SHP77 (cell line): ENCODE measurements at regions not wholly inside any gene's neighbourhood (a gene's known extent, or its start where the extent isn't known, plus 50 kb on each side); places are given as distances from the start of the nearest gene placed in this dataset.
"Not testable (repeated sequence)": the region's sequence is repeated elsewhere in the genome, so short reads cannot be mapped to it uniquely, and the experiment has no call there.

ENCODE experiments used
- DNase-seq, 2 experiments: peaks; one replicate each; lab custom pipeline; 2025; lab: John Stamatoyannopoulos, UW

DNA sequence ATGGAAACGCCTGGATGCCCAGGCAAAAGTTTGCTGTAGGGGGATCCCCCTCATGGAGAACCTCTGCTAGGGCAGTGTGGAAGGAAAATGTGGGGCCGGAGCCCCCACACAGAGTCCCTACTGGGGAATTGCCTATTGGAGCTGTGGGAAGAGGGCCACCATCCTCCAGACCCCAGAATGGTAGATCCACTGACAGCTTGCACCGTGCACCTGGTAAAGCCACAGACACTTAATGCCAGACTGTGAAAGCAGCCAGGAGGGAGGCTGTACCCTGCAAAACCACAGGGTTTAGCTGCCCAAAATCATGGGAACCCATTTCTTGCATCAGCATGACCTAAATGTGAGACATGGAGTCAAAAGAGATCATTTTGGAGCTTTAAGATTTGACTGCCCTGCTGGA lies 302.0 kb upstream of the ST8SIA4 start:
- DNase-seq: not testable (repeated sequence)

- DNase-seq: not testable (repeated sequence)
Measured at GRCh38 chr5:101180365-101180764, 277.3 kb upstream of the ST8SIA4 start.

DNA sequence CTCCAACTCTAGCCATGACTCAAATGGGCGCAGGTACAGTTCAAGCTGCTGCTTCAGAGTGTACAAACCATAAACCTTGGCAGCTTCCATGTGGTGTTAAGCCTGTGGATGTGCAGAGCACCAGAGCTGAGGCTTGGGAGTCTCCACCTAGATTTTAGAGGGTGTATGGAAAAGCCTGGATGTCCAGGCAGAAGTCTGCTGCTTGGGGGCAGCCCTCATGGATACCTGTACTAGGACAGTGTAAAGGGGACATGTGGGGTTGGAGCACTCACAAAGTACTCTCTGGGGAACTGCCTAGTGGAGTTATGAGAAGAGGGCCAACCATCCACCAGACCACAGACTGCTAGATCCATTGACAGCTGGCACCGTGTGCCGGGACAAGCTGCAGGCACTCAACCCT lies 273.5 kb upstream of the ST8SIA4 start:
- DNase-seq: no peak

GRCh38 chr5:101174981-101175380 lies 271.9 kb upstream of the ST8SIA4 start:
- DNase-seq: no peak

DNA sequence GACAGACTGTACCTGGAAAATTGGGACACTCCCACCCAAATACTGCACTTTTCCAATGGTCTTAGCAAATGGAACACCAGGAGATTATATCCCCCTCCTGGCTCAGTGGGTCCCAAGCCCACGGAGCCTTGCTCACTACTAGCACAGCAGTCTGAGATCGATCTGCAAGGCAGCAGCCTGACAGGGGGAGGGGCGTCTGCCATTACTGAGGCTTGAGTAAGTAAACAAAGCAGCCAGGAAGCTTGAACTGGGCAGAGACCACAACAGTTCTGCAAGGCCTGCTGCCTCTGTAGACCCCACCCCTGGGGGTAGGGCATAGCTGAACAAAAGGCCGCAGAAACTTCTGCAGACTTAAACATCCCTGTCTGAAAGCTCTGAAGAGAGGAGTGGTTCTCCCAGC lies 260.0 kb upstream of the ST8SIA4 start:
- no peak for DNase-seq

GRCh38 chr5:101160002-101160401 lies 256.9 kb upstream of the ST8SIA4 start:
- DNase-seq: no peak

GRCh38 chr5:101159006-101159405 lies 255.9 kb upstream of the ST8SIA4 start:
- no peak for DNase-seq

GRCh38 chr5:101153526-101153925 lies 250.4 kb upstream of the ST8SIA4 start:
- no peak for DNase-seq

DNA sequence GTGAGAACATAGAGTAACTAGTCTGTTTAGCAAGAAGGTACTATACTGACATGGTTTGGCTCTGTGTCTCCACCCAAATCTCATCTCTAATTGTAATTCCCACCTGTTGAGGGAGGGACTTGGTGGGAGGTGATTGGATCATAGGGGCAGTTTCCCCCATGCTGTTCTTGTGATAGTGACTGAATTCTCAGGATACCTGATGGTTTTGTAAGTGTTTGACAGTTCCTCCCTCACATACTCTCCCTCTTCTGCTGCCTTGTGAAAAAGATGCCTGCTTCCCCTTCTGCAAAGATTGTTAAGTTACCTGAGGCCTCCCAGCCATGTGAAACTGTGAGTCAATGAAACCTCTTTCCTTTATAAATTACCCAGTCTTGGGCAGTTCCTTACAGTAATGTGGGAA lies 240.4 kb upstream of the ST8SIA4 start:
- DNase-seq: no peak

- no peak for DNase-seq
Measured at GRCh38 chr5:101142102-101142501, 239.0 kb upstream of the ST8SIA4 start.

- no peak for DNase-seq
Measured at GRCh38 chr5:101136454-101136853, 233.4 kb upstream of the ST8SIA4 start.

DNA sequence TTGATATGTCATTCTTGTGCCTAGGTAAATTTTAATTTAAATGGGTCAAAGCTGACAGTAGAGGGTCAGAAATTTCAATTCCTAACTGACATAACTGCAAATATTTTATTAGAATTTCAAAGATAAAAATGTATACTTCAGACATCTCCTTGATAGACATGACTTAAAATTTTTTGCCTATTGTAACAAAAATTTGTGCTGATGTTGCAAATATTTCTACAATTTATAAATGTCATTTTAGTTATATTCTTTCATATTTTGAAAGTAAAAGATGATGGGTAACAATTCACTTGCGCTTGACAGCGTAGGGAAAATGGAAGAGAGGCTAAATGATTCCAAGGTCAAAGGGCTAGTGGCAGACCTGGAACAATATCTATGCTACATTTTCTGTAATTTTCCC lies 220.3 kb upstream of the ST8SIA4 start:
- DNase-seq: no peak

DNA sequence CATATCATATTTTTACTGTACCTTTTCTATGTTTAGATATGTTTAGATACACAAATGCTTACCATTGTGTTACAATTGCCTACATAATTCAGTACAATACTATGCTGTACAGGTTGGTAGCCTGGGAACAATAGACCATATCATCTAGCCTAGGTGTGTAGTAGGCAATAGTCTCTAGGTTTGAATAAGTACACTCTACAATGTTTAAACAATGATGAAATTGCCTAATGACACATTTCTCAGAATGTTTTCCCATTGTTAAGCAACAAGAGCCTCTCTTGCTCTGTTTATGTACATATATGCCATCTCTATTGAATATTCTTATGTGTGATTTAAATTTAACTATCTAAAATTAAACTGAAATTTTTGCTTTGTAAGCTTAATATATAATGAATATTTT lies 209.6 kb upstream of the ST8SIA4 start:
- no peak for DNase-seq

DNA sequence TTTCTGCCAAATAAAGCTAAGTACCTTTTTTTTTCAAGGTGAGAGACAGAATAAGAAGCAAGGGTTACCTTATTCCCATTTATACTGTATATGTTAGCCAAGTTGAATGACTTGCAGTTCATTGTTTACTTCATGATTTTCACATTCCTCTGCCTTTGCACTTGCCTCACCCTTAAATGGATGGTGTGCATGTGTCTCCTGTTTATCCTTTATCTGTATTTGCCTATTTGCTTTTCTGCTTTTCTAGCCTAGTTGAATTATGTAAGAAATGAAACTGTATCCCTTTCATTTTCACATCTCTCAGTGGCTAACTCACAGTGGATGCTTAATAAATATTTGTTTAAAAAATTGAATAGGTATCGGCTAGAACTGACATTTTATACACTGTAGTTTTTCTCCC lies 200.8 kb upstream of the ST8SIA4 start:
- DNase-seq: peak in 1 of 2 experiments; percentile 2

DNA sequence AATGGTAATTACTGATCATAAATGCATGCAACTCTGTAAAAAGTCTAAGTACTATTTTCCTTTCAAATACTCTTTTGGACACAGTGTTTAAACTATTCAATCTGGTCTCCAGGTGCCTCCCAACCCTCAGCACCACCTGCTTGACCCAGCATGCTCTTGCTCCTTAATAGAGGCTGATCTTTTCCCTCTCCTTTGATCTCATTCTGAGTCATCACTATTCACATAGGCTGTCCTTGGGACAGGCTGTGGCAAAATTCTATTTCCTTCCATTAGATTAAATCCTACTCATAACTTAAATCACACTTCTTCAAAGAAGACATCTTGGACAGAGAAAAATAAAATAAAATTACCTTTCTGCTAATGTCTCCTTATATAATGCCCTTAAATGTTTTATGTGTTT lies 199.4 kb upstream of the ST8SIA4 start:
- peak; percentile 36 to 55 for DNase-seq

- DNase-seq: no peak
Measured at GRCh38 chr5:101091902-101092301, 188.8 kb upstream of the ST8SIA4 start.

- no peak for DNase-seq
Measured at GRCh38 chr5:101084353-101084752, 181.3 kb upstream of the ST8SIA4 start.

- no peak for DNase-seq
Measured at GRCh38 chr5:101080462-101081240, 177.6 kb upstream of the ST8SIA4 start.

DNA sequence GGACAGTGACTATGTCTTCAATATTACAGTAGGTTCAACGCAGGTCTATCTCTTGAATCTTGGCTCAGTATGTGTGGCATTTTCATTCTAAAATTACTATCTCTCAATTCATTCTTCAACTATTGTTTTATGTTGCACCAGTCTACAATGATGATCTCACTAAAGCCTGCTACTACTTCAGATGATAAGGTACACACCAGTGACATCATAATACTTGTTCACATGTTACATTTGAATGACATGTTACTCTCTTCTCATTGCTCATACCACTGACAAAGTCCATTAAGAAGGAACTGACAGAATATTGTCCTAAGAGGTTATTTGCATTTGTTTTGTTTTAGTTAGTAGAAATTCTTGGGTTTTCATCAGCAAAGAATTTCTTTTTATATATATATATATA lies 165.2 kb upstream of the ST8SIA4 start:
- DNase-seq: no peak

GRCh38 chr5:101067429-101067828 lies 164.3 kb upstream of the ST8SIA4 start:
- DNase-seq: no peak

GRCh38 chr5:101062902-101063301 lies 159.8 kb upstream of the ST8SIA4 start:
- no peak for DNase-seq

DNA sequence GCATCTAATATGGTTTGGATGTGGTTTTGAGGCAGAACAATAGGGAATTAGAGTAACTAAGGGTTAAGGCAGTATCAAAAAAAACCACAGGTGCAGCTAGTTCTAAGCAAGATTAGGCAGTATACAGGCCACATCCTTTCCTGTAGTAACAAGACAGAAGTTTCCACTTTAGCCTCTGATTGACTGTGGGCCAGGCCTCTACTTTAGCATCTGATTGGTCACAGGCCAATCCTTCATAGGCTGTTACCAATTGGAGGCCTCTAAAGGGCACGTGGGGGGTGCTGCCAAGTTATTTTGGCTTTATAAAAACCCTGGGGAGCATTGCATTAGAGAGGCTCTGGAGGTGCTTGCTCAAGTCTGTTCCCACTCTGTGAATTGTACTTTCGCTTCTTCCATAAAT lies 144.1 kb upstream of the ST8SIA4 start:
- no peak for DNase-seq

DNA sequence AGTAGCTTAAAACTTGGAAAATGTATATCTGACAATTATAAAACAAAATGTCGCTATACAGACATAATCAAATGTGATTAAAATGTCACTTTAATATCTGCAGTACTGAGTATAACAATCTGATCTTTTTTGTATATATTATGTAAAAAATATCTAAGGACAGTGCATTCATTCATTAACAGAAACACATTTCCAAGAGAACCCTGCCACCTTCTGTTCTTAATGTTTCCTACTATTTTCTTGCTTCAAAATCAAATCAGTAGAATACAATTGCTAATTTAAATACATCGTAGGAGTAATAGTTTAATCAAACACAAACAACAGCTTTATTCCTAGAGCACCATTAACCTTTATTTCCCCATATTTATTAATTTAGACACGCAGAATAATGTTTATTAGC lies 142.6 kb upstream of the ST8SIA4 start:
- no peak for DNase-seq

DNA sequence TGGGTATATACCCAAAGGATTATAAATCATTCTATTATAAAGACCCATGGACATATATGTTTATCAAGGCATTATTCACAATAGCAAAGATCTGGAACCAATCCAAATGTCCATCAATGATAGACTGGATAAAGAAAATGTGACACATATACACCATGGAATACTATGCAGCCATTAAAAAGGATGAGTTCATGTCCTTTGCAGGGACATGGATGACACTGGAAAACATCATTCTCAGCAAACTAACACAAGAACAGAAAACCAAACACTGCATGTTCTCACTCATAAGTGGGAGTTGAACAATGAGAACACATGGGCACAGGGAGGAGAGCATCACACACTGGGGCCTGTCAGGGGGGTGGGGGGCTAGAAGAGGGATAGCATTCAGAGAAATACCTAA lies 136.9 kb upstream of the ST8SIA4 start:
- DNase-seq: not testable (repeated sequence)
